Panc1 (cell line): ENCODE measurements at regions not wholly inside any gene's neighbourhood (a gene's known extent, or its start where the extent isn't known, plus 50 kb on each side); places are given as distances from the start of the nearest gene placed in this dataset.

Experiments used
- ATAC-seq: fragments of 200-7000 bp; cut with Tn5 transposase; 2 replicates; pipeline ENCODE4 v1.9.1; 2020; ENCODE audit warnings: mild to moderate bottlenecking, moderate library complexity
- BruUV-seq: library from RNA; stranded (reverse); fragments of 400-500 nt; replicated peaks from 2 replicates; lab custom pipeline; 2021; lab: Mats Ljungman, UMichigan
- CTCF ChIA-PET: fragments of 300-600 bp; sonication (Branson Sonifier 250); formaldehyde crosslinking; loops from one replicate; lab custom pipeline; 2022; ENCODE audit warnings: antibody characterized with exemption; lab: Charles Lee
- POLR2A ChIA-PET: fragments of 300-600 bp; sonication (Branson Sonifier 250); formaldehyde crosslinking; loops from one replicate; lab custom pipeline; 2022; ENCODE audit warnings: antibody characterized with exemption; lab: Charles Lee
- DNase-seq: peaks from one replicate; pipeline ENCODE4 v3.0.0-alpha.2; 2010; ENCODE audit warnings: low read depth, low spot score
- H3K27ac ChIP-seq: 2 replicates; pipeline ENCODE4 v1.5.1; 2011; ENCODE audit warnings: mild to moderate bottlenecking, low read length, inconsistent platforms
- H3K27me3 ChIP-seq: fragments of 200-500 bp; sonication (Bioruptor generic); 2 replicates; pipeline ENCODE4 v1.6.0; 2014; ENCODE audit warnings: low read length, inconsistent platforms; ENCODE audit not compliant: control insufficient read depth, insufficient read depth
- H3K36me3 ChIP-seq: fragments of 200-500 bp; sonication (Bioruptor generic); 2 replicates; pipeline ENCODE4 v1.5.1; 2014; ENCODE audit warnings: inconsistent platforms, mild to moderate bottlenecking, low read length, moderate library complexity; ENCODE audit not compliant: control insufficient read depth, insufficient read depth
- H3K4me1 ChIP-seq: 2 replicates; pipeline ENCODE4 v1.5.1; 2011; ENCODE audit warnings: inconsistent platforms, mild to moderate bottlenecking, low read length, moderate library complexity; ENCODE audit not compliant: control insufficient read depth, insufficient read depth
- H3K4me3 ChIP-seq, 2 experiments: 2 replicates each; pipeline ENCODE4 v1.5.1; 2011 to 2012; ENCODE audit warnings: low read depth in 2 of 2, low read length in 2 of 2, mild to moderate bottlenecking in 2 of 2, inconsistent platforms in 1 of 2, moderate library complexity in 1 of 2
- H3K9me3 ChIP-seq: fragments of 200-500 bp; sonication (Bioruptor generic); 2 replicates; pipeline ENCODE4 v1.5.1; 2014; ENCODE audit warnings: low read depth, mild to moderate bottlenecking, inconsistent platforms, low read length, moderate library complexity; ENCODE audit not compliant: control insufficient read depth, insufficient read depth
- POLR2AphosphoS5 ChIP-seq: IDR thresholded peaks from 2 replicates; pipeline ENCODE4 v1.6.1; 2012; ENCODE audit warnings: mild to moderate bottlenecking, low read depth, low read length, moderate library complexity
- REST ChIP-seq, 2 experiments: IDR thresholded peaks; 2 replicates each; pipeline ENCODE4 v1.6.1; 2011 to 2012; ENCODE audit warnings: low read depth in 2 of 2, control low read depth in 1 of 2, low read length in 1 of 2, mild to moderate bottlenecking in 1 of 2, moderate library complexity in 1 of 2; ENCODE audit not compliant: insufficient read depth in 1 of 2
- SIN3A ChIP-seq: IDR thresholded peaks from 2 replicates; pipeline ENCODE4 v1.6.1; 2012; ENCODE audit warnings: low read depth, mild to moderate bottlenecking, low read length, moderate library complexity, borderline replicate concordance; ENCODE audit not compliant: insufficient read depth
- TCF7L2 ChIP-seq: IDR thresholded peaks from 2 replicates; pipeline ENCODE4 v1.6.1; 2011; ENCODE audit warnings: mild to moderate bottlenecking, low read depth, low read length, inconsistent platforms
- in situ Hi-C: cut with HindIII; loops from 2 replicates; pipeline ENCODE4 v1.10.0; 2016; ENCODE audit warnings: low sequenced_read_pairs, low pct_unique_long_range_greater_than_20kb
- intact Hi-C: fragments of 100-400 bp; cut with micrococcal nuclease; formaldehyde crosslinking; loops from one replicate; pipeline ENCODE4 v1.10.0; 2022; ENCODE audit not compliant: unreplicated experiment
- TF ChIP-seq, protein P1 (sequence below): fragments of 450-650 bp; IDR thresholded peaks from 2 replicates; pipeline ENCODE4 v1.5.1; 2017; ENCODE audit warnings: mild to moderate bottlenecking

DNA sequence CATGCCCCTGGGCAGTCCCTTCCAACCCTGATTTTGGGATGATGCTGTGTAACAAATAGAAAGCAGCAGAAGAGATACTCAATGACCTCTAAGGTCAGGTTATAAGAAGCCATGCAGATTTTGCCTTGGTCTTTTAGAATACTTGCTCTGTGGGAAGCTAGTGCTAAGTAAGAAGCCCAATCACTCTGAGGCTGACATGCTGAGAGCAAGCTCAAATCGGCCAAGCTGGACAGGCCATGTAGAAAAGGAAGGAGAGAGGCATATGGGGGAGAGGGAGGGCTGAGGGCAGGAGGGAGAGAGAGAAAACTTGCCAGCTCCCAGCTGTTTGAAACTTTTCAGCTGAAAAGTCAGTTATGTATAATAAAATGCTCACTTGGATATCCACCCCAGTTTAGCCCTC, 1021.6 kb upstream of the MAP3K7 start:
- no TSS peak for BruUV-seq
- Histone ChIP-seq H3K4me3 (no peak overlapping the region), H3K36me3 (no peaks in the 10 kb centered on the region), H3K27me3 (no peaks in the 10 kb centered on the region), H3K4me1 (no peaks in the 10 kb centered on the region), H3K27ac (no peak overlapping the region), H3K9me3 (no peaks in the 10 kb centered on the region; the same call in 1 of the 2 replicates)
- TF ChIP-seq, protein P1, sequence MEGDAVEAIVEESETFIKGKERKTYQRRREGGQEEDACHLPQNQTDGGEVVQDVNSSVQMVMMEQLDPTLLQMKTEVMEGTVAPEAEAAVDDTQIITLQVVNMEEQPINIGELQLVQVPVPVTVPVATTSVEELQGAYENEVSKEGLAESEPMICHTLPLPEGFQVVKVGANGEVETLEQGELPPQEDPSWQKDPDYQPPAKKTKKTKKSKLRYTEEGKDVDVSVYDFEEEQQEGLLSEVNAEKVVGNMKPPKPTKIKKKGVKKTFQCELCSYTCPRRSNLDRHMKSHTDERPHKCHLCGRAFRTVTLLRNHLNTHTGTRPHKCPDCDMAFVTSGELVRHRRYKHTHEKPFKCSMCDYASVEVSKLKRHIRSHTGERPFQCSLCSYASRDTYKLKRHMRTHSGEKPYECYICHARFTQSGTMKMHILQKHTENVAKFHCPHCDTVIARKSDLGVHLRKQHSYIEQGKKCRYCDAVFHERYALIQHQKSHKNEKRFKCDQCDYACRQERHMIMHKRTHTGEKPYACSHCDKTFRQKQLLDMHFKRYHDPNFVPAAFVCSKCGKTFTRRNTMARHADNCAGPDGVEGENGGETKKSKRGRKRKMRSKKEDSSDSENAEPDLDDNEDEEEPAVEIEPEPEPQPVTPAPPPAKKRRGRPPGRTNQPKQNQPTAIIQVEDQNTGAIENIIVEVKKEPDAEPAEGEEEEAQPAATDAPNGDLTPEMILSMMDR = no peak
- TF ChIP-seq TCF7L2 = no peak
- TF ChIP-seq REST (IDR thresholded peaks at IDR 0.05; ENCODE audit: insufficient read depth in 1 of 2, low read depth in 2 of 2, low read length in 1 of 2) = no peak
- TF ChIP-seq SIN3A = no peak
- TF ChIP-seq POLR2AphosphoS5 = no peak
- ChIA-PET CTCF (no interaction called here), POLR2A (no interaction called here)
- no peak for DNase-seq
- in situ Hi-C loops (no loop called here), intact Hi-C loops (no loop called here)
- no peak for ATAC-seq

DNA sequence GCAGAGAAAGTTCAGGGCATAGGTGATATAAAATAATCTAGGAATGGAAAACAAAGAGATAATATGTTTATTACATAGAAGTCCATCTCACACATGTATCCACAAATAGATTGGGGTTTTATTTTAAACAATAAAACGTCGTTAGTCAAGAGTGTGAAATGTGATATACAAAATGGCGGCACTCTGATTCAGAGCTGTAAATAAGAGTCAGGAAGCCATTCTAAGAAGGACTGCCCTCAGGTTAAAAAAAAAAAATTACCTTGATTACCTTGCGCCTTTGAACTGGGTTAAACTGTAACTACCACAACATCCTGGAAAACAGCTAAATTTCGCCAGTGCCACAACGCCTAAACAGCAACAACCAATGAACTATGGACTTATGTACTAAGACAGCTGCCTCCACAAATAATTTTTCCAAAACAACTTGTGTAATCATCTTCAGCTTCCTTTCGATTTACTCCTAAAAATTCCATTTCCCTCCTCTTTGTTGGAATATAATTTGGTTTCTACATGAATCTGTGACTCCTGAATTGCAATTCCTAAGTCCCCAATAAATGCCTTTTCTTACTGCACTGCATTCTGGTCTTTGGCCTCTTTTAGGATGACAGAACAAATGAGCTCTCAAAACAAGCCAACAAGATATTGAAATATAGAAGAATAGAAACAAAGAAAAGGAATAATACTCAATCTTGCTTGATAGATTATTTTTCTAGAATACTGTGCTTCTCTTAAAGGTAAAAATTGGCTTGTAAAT, 1019.5 kb upstream of the MAP3K7 start:
- TF ChIP-seq TCF7L2 (no peak), SIN3A (no peak), POLR2AphosphoS5 (no peak), REST (IDR thresholded peaks at IDR 0.05; ENCODE audit: insufficient read depth in 1 of 2, low read depth in 2 of 2, low read length in 1 of 2) (no peak)
- TF ChIP-seq, protein P1 = no peak
- Histone ChIP-seq H3K36me3 (no peaks in the 10 kb centered on the region), H3K4me1 (no peaks in the 10 kb centered on the region), H3K27me3 (no peaks in the 10 kb centered on the region), H3K9me3 (no peaks in the 10 kb centered on the region; the same call in 1 of the 2 replicates), H3K27ac (no peak overlapping the region), H3K4me3 (no peak overlapping the region)
- in situ Hi-C loops = no loop called here
- no TSS peak for BruUV-seq
- ChIA-PET CTCF (no interaction called here), POLR2A (no interaction called here)
- intact Hi-C loops = no loop called here
- ATAC-seq (no peak), DNase-seq (no peak)
